ENCODE measurements at regions not wholly inside any gene's neighbourhood (a gene's known extent, or its start where the extent isn't known, plus 50 kb on each side); places are given as distances from the start of the nearest gene placed in this dataset.

- TF ChIP-seq, protein P1, sequence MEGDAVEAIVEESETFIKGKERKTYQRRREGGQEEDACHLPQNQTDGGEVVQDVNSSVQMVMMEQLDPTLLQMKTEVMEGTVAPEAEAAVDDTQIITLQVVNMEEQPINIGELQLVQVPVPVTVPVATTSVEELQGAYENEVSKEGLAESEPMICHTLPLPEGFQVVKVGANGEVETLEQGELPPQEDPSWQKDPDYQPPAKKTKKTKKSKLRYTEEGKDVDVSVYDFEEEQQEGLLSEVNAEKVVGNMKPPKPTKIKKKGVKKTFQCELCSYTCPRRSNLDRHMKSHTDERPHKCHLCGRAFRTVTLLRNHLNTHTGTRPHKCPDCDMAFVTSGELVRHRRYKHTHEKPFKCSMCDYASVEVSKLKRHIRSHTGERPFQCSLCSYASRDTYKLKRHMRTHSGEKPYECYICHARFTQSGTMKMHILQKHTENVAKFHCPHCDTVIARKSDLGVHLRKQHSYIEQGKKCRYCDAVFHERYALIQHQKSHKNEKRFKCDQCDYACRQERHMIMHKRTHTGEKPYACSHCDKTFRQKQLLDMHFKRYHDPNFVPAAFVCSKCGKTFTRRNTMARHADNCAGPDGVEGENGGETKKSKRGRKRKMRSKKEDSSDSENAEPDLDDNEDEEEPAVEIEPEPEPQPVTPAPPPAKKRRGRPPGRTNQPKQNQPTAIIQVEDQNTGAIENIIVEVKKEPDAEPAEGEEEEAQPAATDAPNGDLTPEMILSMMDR (IDR thresholded peaks at IDR 0.05; ENCODE audit: borderline replicate concordance, extremely low read depth, low read length, poor library complexity, severe bottlenecking) = no peak
- no peak for TF ChIP-seq EZH2 (IDR thresholded peaks at IDR 0.05; ENCODE audit: borderline replicate concordance, low read depth, low read length, severe bottlenecking)
These were observed 386.6 kb upstream of the SPRED2 start for GRCh38 chr2:65818873-65819451.
